ENCODE measurements at regions not wholly inside any gene's neighbourhood (a gene's known extent, or its start where the extent isn't known, plus 50 kb on each side); places are given as distances from the start of the nearest gene placed in this dataset.

DNA sequence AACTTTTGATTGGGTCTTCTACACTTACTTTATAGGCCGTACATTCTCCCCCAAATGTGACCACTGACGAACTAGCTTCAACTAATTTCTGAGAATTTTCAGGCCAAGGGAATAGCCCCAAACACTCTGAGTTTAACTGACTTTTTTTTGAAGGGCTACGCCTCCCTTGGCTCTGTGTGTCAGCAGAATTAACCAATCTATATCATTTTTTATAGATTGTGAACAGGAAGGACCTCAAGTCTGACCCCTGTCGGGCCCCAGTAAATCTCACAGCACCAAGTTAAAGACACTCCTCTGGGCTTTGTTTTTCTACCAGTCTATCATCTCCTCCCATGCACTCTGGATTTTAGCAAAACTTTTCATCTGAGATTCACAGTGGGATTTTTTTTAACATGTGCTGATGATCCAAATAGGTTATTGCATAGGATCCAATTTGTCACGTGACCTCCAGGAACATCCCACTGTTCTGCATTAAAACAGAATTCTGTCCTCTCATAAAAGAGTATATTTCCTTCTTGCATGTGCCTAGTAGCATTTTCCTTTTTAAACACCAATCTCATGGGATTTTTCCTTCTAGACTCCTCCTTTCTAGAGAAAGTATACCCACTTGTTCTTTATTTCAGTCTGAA is 307.1 kb downstream of the OSR1 start:
- no peaks in the 10 kb centered on the region for H3K4me1 ChIP-seq (ENCODE audit: control insufficient read depth, insufficient read depth, low read length)
- no peak overlapping the region for H3K27ac ChIP-seq (ENCODE audit: low read depth, low read length)
- H3K9ac ChIP-seq (ENCODE audit: low read depth, low read length): no peak overlapping the region
- H3K9me3 ChIP-seq (ENCODE audit: control insufficient read depth, insufficient read depth, low read length): no peaks in the 10 kb centered on the region
- H3K27me3 ChIP-seq (ENCODE audit: control insufficient read depth, insufficient read depth, low read length): no peaks in the 10 kb centered on the region
- H3K4me3 ChIP-seq (ENCODE audit: low read depth, low read length): no peak overlapping the region
- no peaks in the 10 kb centered on the region for H3K36me3 ChIP-seq (ENCODE audit: control insufficient read depth, insufficient read depth, low read length)

DNA sequence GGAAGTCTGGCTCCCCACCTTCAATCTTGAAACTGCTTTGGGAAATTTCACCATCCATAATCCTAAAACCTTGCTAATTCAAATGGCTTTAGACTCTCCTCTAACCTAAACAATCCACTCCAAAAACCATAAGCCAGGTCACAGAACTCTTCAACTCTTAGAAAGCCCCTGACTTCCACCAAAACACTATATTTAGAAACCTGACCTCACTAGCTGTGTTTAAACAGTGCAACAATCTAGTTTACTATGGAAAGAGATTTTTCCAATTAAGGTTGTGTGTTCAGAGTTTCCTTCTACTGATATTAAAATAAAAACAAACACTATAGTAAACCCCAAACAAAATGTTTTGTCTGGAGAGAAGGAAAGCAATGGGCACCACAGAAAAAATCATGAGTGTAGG is 308.1 kb downstream of the OSR1 start:
- H3K9ac ChIP-seq (ENCODE audit: low read depth, low read length): no peak overlapping the region
- no peaks in the 10 kb centered on the region for H3K36me3 ChIP-seq (ENCODE audit: control insufficient read depth, insufficient read depth, low read length)
- H3K4me3 ChIP-seq (ENCODE audit: low read depth, low read length): no peak overlapping the region
- H3K27ac ChIP-seq (ENCODE audit: low read depth, low read length): no peak overlapping the region
- no peaks in the 10 kb centered on the region for H3K27me3 ChIP-seq (ENCODE audit: control insufficient read depth, insufficient read depth, low read length)
- no peaks in the 10 kb centered on the region for H3K9me3 ChIP-seq (ENCODE audit: control insufficient read depth, insufficient read depth, low read length)
- H3K4me1 ChIP-seq (ENCODE audit: control insufficient read depth, insufficient read depth, low read length): no peaks in the 10 kb centered on the region

DNA sequence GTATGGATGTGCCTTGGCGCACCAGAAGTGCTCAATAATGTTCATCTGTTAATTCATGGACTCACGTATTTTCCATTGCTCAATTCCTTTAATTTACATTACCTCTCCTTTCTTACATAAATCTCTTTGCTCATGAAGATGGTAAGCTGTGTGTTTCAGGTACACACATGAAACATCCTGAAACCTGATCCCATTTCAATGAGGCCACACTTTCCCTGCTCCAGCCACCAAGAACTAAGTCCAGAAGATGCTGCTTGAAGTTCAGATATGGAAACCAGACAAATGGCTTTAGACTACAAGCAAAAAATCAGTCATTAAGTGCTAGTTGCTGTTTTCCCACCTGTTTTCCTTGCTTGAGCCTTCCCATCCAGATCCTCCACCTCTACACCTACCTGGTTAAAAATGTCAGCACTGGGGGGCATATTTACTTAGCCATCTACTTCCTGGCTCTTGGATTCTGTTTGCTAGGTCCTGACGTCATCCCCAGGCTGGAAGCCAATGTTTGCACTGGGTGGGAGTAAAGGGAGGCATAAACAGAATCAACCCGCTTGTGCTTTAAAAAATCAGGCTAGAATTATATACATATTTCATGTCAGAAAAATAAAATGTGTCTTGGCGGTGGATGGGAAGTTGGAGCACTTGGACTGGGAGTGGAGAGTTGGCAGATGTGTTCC is 309.7 kb downstream of the OSR1 start:
- Histone ChIP-seq H3K9ac (ENCODE audit: low read depth, low read length) (no peak overlapping the region), H3K36me3 (ENCODE audit: control insufficient read depth, insufficient read depth, low read length) (no peaks in the 10 kb centered on the region), H3K27me3 (ENCODE audit: control insufficient read depth, insufficient read depth, low read length) (no peaks in the 10 kb centered on the region), H3K4me3 (ENCODE audit: low read depth, low read length) (no peak overlapping the region), H3K4me1 (ENCODE audit: control insufficient read depth, insufficient read depth, low read length) (no peaks in the 10 kb centered on the region), H3K9me3 (ENCODE audit: control insufficient read depth, insufficient read depth, low read length) (no peaks in the 10 kb centered on the region), H3K27ac (ENCODE audit: low read depth, low read length) (no peak overlapping the region)

DNA sequence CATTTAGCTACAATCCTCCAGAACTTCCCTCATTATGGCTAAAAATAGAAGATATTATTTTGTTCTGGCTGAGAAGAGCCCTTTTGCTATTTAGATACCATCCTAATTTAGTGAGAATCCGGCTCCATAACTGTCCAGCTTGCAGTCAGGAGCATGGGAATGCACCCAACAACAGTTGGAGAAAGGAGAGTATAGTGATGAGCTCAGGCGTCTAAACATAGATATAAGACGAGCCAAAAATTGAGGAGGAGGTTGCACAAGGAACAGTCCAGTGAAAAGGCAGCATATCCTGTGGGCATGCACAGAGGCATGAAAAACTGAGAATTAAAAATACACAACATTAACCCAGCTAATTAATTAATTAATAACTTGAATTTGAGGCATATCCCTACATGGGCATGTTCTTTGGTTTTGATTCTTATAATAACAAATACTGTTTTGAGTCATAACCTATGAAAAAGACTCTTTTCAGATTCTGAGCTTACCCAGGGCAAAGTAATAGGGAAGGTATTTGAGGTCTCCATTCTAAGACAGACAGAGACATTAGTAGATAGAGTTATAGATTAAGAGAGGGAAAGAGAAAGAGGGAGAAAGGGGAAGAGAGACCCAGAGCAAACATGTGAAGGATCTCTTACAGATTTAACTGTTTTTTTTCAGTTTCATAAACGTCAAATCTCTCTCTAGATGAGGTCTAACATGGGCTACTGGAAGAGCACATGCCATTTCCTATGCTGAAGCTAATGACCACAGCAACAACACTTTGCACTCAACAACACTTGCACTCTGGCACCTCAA is 311.2 kb downstream of the OSR1 start:
- H3K9ac ChIP-seq (ENCODE audit: low read depth, low read length): no peak overlapping the region
- H3K27me3 ChIP-seq (ENCODE audit: control insufficient read depth, insufficient read depth, low read length): no peaks in the 10 kb centered on the region
- H3K4me1 ChIP-seq (ENCODE audit: control insufficient read depth, insufficient read depth, low read length): no peaks in the 10 kb centered on the region
- H3K36me3 ChIP-seq (ENCODE audit: control insufficient read depth, insufficient read depth, low read length): no peaks in the 10 kb centered on the region
- no peaks in the 10 kb centered on the region for H3K9me3 ChIP-seq (ENCODE audit: control insufficient read depth, insufficient read depth, low read length)
- H3K4me3 ChIP-seq (ENCODE audit: low read depth, low read length): no peak overlapping the region
- H3K27ac ChIP-seq (ENCODE audit: low read depth, low read length): no peak overlapping the region

DNA sequence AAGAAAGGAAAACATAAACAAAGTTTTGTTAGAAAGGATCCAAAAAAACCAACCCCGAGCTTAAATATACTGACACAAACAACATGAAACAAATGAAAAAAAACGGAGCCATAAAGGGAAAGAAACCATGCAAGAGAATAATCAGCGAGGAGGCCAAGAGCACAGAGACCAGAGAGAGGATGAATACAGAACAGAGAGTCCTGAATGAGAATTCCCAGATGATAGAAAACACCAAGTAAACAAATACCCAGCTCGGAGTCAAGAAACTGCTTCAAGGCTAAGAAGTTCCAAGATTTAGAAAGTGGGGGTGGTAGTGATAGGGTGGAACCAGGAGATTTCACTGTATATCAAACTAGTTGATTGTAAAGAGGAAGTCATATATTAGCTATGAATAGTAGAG is 313.3 kb downstream of the OSR1 start:
- no peaks in the 10 kb centered on the region for H3K27me3 ChIP-seq (ENCODE audit: control insufficient read depth, insufficient read depth, low read length)
- no peaks in the 10 kb centered on the region for H3K4me1 ChIP-seq (ENCODE audit: control insufficient read depth, insufficient read depth, low read length)
- H3K9ac ChIP-seq (ENCODE audit: low read depth, low read length): no peak overlapping the region
- H3K4me3 ChIP-seq (ENCODE audit: low read depth, low read length): no peak overlapping the region
- no peak overlapping the region for H3K27ac ChIP-seq (ENCODE audit: low read depth, low read length)
- H3K9me3 ChIP-seq (ENCODE audit: control insufficient read depth, insufficient read depth, low read length): no peaks in the 10 kb centered on the region
- H3K36me3 ChIP-seq (ENCODE audit: control insufficient read depth, insufficient read depth, low read length): no peaks in the 10 kb centered on the region

DNA sequence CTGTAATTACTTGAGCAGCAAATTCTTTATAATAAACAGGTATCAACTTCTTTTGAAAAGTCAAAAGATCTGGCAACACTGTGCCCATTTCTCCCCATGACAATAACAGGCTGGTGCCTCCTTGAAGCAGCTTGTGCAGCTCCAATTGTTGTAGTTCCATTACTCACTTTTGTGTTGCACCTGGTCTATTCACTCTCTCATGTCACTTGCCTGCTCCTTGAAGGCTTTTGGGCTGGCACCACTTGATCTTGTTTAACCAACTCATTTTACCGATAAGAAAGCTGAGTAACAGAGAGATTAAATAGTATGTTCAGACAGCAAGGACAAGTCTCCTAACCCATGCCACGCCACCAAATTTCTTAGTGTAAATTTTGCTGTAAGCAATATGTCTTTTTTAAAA is 314.5 kb downstream of the OSR1 start:
- Histone ChIP-seq H3K27ac (ENCODE audit: low read depth, low read length) (no peak overlapping the region), H3K27me3 (ENCODE audit: control insufficient read depth, insufficient read depth, low read length) (no peaks in the 10 kb centered on the region), H3K9me3 (ENCODE audit: control insufficient read depth, insufficient read depth, low read length) (no peaks in the 10 kb centered on the region), H3K4me3 (ENCODE audit: low read depth, low read length) (no peak overlapping the region), H3K9ac (ENCODE audit: low read depth, low read length) (no peak overlapping the region), H3K4me1 (ENCODE audit: control insufficient read depth, insufficient read depth, low read length) (no peaks in the 10 kb centered on the region), H3K36me3 (ENCODE audit: control insufficient read depth, insufficient read depth, low read length) (no peaks in the 10 kb centered on the region)

DNA sequence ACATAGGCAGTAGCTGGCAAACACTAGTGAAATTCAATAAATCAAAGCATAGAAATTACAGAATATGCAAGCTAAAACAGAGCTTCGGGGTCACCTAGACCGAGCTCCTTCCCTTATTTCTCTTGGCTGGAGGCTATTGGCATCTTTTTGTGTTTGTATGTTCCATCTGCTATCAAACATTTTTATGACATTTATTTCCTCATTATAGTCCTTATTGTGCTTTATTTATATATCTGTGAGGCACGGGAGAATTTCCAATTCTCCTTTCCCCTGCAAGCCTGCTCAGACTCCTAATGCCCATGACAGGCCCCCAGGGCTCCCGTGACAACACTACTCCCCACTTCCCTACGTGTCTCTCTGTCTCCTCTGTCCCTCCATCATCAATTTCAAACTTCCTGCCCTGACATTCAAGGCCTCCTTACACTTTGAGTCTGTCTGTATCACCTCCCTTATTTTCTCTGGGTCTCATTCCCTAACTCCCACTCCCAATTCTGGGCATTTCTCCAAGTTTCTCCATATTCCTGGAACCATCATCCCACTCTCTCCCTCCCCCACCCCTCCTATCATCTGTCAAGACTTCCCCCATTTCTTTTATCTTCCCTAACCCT is 316.9 kb downstream of the OSR1 start:
- Histone ChIP-seq H3K9me3 (ENCODE audit: control insufficient read depth, insufficient read depth, low read length) (no peaks in the 10 kb centered on the region), H3K4me3 (ENCODE audit: low read depth, low read length) (no peak overlapping the region), H3K4me1 (ENCODE audit: control insufficient read depth, insufficient read depth, low read length) (no peaks in the 10 kb centered on the region), H3K9ac (ENCODE audit: low read depth, low read length) (no peak overlapping the region), H3K36me3 (ENCODE audit: control insufficient read depth, insufficient read depth, low read length) (no peaks in the 10 kb centered on the region), H3K27ac (ENCODE audit: low read depth, low read length) (no peak overlapping the region), H3K27me3 (ENCODE audit: control insufficient read depth, insufficient read depth, low read length) (no peaks in the 10 kb centered on the region)

DNA sequence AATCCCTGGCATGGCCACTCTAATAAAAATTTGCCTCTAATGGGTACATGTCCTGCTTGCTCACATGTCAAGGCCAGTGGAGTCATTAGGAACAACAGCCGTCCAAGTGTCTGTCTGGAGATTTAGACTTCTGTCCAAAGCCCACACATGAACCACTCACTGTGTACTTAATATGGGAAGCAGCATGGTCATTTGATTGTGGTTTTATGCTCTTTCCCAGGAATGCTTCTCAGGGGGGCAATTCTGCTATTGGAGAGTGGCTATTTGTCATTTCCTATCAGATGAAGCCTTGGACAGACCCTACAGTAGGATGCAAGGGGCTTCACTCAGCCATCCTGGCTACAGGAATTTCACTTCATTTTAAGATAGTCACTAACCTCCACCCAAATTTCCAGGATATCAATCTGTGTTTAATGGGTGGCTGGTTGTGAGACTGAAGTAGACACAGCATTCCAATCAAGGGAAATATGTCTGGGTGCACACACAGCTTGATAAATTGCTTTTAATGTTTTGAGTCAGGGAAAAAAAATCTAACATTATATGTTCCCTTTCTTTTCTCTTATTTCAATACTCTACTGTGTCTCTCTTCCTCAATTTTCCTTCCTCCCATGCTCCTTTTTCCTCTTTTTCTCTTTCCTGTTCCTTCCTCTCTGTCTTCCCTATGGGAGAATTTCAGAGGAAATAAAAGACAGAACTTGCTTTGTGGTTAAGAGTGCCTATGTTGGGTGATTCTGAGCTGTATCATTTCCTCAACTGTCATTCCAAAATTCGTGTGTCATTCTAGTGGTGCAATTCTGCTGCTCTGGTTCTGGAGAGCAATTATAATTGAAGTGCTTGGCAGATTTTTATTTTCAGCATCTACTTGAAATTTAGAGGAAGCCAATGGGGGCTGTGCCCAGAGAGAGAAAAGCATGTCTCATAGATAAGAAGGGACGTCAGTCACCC is 320.1 kb downstream of the OSR1 start:
- no peak overlapping the region for H3K4me3 ChIP-seq (ENCODE audit: low read depth, low read length)
- H3K9ac ChIP-seq (ENCODE audit: low read depth, low read length): no peak overlapping the region
- no peaks in the 10 kb centered on the region for H3K4me1 ChIP-seq (ENCODE audit: control insufficient read depth, insufficient read depth, low read length)
- no peak overlapping the region for H3K27ac ChIP-seq (ENCODE audit: low read depth, low read length)
- no peaks in the 10 kb centered on the region for H3K27me3 ChIP-seq (ENCODE audit: control insufficient read depth, insufficient read depth, low read length)
- no peaks in the 10 kb centered on the region for H3K9me3 ChIP-seq (ENCODE audit: control insufficient read depth, insufficient read depth, low read length)
- H3K36me3 ChIP-seq (ENCODE audit: control insufficient read depth, insufficient read depth, low read length): no peaks in the 10 kb centered on the region

DNA sequence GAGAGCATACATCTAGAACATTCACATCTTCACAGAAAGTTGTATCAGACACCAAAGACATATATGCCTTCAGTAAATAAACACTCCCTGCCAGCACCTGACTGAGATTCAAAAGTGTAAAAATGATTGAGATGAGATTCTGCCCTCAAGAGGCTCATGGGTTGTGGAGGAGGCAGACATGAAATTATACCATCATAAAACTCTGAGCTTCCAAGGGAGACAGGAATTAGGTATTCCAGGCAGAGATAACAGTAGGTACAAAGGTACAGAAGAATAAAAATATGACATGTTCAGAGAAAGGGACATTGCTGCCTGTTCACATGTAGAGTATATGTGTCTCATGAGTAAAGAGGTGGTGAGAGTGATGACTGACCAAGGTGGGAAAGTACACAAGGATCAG is 322.3 kb downstream of the OSR1 start:
- Histone ChIP-seq H3K9ac (ENCODE audit: low read depth, low read length) (no peak overlapping the region), H3K36me3 (ENCODE audit: control insufficient read depth, insufficient read depth, low read length) (no peaks in the 10 kb centered on the region), H3K27me3 (ENCODE audit: control insufficient read depth, insufficient read depth, low read length) (no peaks in the 10 kb centered on the region), H3K4me1 (ENCODE audit: control insufficient read depth, insufficient read depth, low read length) (no peaks in the 10 kb centered on the region), H3K27ac (ENCODE audit: low read depth, low read length) (no peak overlapping the region), H3K4me3 (ENCODE audit: low read depth, low read length) (no peak overlapping the region), H3K9me3 (ENCODE audit: control insufficient read depth, insufficient read depth, low read length) (no peaks in the 10 kb centered on the region)

DNA sequence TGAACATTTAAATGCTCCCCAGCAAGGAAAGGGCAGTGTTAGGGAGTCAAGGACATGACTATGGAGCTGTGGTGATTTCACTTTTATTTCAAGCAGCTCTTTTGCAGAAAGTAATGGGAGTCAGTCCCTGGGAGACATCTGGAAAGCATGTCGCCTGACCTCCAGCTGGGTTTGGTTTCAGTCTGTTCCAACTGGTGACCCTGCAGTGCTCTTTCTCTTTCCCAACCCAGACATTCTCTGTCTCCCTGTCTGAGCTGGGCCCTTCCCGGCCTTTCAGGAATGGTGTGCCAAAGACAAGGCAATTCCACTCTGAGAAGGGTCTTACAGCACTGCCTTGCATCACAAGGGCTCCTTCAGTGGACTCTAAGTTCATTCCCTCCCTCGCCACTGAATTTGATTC is 323.2 kb downstream of the OSR1 start:
- H3K27me3 ChIP-seq (ENCODE audit: control insufficient read depth, insufficient read depth, low read length): no peaks in the 10 kb centered on the region

More for the DNA sequence above, 323.2 kb downstream of the OSR1 start:
- no peaks in the 10 kb centered on the region for H3K4me1 ChIP-seq (ENCODE audit: control insufficient read depth, insufficient read depth, low read length)
- H3K9ac ChIP-seq (ENCODE audit: low read depth, low read length): no peak overlapping the region
- no peaks in the 10 kb centered on the region for H3K36me3 ChIP-seq (ENCODE audit: control insufficient read depth, insufficient read depth, low read length)
- H3K9me3 ChIP-seq (ENCODE audit: control insufficient read depth, insufficient read depth, low read length): no peaks in the 10 kb centered on the region
- no peak overlapping the region for H3K4me3 ChIP-seq (ENCODE audit: low read depth, low read length)
- no peak overlapping the region for H3K27ac ChIP-seq (ENCODE audit: low read depth, low read length)

All from HUES48 (cell line).